GM12892 (cell line): ENCODE measurements at regions not wholly inside any gene's neighbourhood (a gene's known extent, or its start where the extent isn't known, plus 50 kb on each side); places are given as distances from the start of the nearest gene placed in this dataset.
A peak's percentile ranks its signal among the peaks of the same experiment; 100 is the strongest.

Experiments
- DNase-seq: peaks from one replicate; pipeline ENCODE4 v3.0.0; 2011; ENCODE audit not compliant: insufficient read length
- FAIRE-seq: peaks from 2 replicates; lab custom pipeline; 2011; peaks lifted over from hg19 to GRCh38; lab: Jason Lieb, UNC
- POLR2A ChIP-seq: IDR thresholded peaks from 2 replicates; pipeline ENCODE4 v1.6.1; 2011; ENCODE audit warnings: low read depth, low read length, control low read depth
- POLR2AphosphoS5 ChIP-seq: IDR thresholded peaks from 2 replicates; pipeline ENCODE4 v1.6.1; 2011; ENCODE audit warnings: low read depth, low read length, control low read depth
- TAF1 ChIP-seq: IDR thresholded peaks from 2 replicates; pipeline ENCODE4 v1.6.1; 2011; ENCODE audit warnings: low read depth, mild to moderate bottlenecking, control low read depth, low read length, borderline replicate concordance

DNA sequence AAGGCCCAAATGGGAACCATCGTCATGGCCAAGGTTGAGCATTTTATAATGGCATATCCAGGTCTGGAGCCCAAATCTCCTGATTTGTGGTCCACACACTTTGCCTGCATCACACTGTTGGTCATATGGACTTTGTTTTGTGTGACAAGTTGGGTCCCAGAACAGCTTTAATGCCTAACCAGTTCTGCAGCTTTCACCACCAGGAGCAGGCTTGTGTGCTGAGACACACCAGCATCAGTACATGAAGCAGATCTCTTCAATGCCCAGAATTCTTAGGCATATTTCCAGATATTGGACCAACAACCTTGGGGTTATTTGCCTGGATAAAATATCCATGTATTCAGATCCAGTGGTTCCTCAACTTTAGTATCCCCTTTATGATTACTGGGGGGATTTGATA lies 371.3 kb downstream of the FBXW7 start:
- DNase-seq (no peak), FAIRE-seq (no peak)
- TF ChIP-seq TAF1, result no peak
- TF ChIP-seq POLR2A, result no peak
- no peak for TF ChIP-seq POLR2AphosphoS5

DNA sequence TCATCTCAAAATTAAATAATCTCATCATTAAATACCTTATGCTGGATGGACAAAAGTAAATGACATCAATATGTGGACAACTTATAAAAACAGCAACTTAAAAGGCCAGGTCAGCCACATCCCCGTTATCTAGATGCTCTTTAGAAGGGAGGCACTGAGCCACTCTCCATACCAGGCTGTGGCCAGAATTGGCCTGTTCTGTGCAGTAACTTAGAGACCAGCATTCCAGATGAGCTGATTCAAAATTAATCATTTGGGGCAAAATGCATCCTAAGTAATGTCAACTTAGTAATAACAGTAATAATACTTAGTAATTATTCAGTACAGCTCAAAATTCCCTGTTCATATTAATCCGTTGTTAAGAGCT lies 373.6 kb downstream of the FBXW7 start:
- TF ChIP-seq TAF1 (no peak), POLR2AphosphoS5 (no peak), POLR2A (no peak)
- peak; percentile 9 for FAIRE-seq
- DNase-seq, result no peak

DNA sequence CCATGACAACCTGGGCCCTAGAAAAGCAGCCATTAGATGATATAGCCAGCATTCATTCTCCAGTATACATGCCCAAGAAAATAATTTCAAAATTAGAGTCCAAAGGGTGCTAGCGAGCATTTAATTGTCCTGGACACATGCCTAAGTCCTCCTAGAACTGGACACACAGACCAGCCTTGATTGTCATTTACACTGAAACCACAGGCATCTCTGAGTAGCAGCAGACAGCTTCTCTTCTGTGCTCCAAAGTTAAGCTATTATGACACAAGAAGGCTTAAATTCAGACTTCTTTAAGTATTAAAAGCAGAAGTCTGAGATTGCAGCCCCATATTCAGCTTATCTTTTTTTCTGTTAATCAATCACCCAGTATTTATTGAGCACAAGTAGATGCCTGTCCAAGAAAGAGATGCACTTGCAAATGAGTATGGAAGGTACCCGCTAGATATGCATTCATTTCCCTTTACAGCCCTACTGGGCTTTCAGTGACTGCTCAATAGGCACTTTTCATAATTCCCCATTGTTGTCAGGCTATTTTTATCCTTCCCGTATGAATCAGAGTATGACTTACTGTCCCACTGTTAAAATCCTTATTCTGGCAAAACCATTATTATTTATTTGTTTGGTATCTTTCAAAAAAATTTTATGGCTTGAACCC lies 374.1 kb downstream of the FBXW7 start:
- no peak for FAIRE-seq
- TF ChIP-seq POLR2AphosphoS5 (no peak), POLR2A (no peak), TAF1 (no peak)
- no peak for DNase-seq

DNA sequence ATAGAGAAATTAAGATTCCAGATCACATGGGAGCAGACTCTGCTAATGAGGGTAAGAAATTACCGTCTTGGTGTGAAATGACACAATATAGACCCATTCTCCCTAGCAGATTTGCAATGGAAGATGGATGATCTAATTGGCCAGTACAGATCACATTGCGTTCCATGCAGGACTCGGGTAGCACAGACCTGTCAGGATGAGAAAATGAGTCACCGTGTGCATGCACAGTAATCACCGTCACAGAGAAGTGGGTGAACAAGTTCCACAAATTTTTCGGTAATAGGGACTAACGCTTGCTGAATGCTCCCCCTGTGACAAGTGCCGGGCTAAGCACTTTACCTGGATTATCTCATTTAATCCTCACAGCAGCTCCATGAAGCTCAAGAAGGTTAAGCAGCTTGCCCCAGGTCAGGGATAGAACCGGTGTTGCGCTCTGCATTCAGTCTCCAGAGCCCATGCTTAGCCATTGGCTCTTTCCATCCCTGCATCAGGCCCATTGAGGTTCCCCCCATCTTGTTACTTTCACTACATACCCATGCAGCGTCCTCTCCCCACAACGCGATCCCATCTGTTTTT lies 375.6 kb downstream of the FBXW7 start:
- no peak for FAIRE-seq

DNA sequence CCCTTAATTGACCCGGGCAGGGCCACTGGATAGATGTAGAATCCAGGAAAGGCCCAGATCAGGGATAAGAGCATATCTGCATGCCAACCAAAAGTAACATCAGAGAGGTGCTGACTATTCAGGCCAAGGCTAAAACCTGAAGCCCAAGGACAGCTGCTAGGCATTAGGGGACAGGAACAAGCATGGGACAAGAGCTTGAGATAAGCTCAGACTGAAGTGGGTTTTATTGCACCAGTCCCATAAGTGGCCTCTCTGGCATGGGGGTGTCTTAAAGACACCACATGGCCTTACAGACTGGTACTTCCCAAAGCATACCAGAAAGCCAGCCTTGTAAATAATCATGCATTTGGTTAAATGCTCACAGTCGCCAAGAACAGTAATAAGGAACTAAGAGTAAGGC lies 376.1 kb downstream of the FBXW7 start:
- TF ChIP-seq POLR2AphosphoS5, result no peak
- no peak for TF ChIP-seq TAF1
- TF ChIP-seq POLR2A, result no peak
- FAIRE-seq (no peak), DNase-seq (no peak)

More for the DNA sequence above, 375.6 kb downstream of the FBXW7 start:
- no peak for DNase-seq
- TF ChIP-seq TAF1, result no peak
- no peak for TF ChIP-seq POLR2AphosphoS5
- TF ChIP-seq POLR2A, result no peak

DNA sequence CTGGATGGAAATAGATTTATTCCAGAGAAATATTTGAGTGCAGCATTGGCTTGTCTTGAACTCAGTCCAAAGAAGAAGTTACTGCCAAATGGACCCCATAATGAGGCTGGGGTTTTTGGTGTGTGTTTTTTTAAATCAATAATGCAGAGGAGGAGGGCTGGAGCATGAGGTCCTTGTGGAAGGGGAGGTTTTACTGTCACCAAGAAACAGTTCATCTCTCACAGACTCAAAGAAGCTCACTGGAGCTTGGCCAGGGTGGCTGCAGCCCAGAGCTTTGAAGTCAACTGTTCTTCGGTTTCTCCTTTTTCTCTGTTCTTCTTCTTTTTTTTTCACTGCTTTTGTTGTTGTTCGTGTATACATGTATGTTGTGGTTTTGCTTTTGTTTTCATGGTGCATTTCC lies 377.7 kb downstream of the FBXW7 start:
- FAIRE-seq (no peak), DNase-seq (no peak)
- TF ChIP-seq POLR2AphosphoS5, result no peak
- no peak for TF ChIP-seq POLR2A
- no peak for TF ChIP-seq TAF1

DNA sequence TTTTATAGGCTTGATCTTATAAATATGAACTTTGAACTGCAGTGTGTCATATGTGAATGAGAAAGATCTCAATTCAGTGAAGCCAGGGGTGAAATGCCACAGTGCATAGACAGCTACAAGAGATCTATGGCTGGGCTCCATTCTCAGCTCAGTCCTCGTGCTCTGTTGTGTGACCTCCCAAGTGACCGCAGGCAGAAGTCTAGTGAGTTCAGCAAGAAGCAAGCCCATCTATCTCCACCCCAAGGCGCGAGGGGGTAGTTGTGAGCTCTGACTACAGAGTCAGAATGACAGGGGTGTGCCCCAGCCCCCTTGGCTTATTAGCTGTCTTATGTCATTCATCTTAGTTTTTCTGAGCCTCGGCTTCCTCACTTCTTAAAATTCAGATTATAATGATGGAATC lies 378.3 kb downstream of the FBXW7 start:
- TF ChIP-seq POLR2AphosphoS5, result no peak
- DNase-seq (no peak), FAIRE-seq (no peak)

DNA sequence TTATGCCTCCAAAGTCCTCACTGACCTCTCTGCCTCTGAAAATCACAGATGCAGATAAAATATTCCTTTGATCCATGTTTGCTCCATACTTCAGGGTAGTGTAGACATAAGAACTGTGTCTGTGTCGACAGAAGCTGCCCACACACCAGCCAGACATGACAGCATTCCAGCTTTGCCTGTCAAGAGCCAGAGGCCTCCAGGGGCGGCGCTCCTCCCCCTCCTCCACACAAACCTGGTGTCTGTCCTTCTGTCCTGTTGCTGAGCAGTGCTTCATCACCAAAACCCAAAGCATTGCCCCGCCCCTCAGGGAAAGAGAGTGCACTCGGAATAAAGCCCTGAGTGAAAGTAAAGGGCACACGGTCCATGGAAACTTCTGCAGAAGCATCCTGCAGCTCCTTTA lies 379.4 kb downstream of the FBXW7 start:
- TF ChIP-seq POLR2A, result no peak
- no peak for TF ChIP-seq POLR2AphosphoS5
- TF ChIP-seq TAF1, result no peak
- no peak for FAIRE-seq
- no peak for DNase-seq

DNA sequence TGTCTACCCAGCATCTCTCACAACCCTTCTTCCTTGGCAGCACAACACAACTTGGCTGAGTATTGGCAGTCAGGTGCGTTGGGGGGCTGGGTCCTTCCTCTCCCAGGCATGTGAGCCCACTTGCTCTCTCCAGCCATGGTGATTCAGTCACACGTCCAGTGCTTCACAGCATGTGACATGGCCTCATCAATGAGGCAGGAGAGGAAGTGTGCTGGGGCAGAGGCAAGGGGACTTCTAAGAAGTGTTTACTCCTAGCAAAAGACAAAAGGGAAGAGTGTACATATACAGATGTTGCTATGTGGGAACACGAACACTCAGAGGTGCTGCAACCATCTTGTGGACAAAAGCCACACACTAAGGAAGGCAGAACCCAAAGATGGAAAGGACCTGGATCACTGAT lies 380.8 kb downstream of the FBXW7 start:
- no peak for TF ChIP-seq POLR2AphosphoS5
- TF ChIP-seq TAF1, result no peak
- TF ChIP-seq POLR2A, result no peak
- FAIRE-seq (no peak), DNase-seq (no peak)

DNA sequence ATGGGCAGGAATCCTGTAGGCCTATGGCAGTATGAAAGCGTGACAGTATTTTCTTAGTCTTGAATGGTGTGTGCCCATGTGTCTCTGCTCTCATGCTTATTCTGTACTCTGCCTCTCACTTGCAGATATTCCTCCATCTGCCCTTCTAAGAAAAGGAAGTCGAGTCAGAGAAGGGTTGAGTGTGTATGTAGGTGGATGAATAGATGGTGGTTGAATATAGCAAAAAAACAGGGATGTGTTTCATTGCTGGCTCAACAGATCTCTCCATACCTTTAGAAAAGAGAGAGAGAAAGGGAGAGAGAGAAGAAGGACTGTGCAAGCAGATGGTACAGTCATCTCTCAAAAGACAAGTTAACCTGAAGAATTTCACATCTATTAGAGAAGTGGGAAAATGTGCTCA lies 381.5 kb downstream of the FBXW7 start:
- FAIRE-seq (no peak), DNase-seq (no peak)
- no peak for TF ChIP-seq POLR2A
- TF ChIP-seq TAF1, result no peak
- no peak for TF ChIP-seq POLR2AphosphoS5

DNA sequence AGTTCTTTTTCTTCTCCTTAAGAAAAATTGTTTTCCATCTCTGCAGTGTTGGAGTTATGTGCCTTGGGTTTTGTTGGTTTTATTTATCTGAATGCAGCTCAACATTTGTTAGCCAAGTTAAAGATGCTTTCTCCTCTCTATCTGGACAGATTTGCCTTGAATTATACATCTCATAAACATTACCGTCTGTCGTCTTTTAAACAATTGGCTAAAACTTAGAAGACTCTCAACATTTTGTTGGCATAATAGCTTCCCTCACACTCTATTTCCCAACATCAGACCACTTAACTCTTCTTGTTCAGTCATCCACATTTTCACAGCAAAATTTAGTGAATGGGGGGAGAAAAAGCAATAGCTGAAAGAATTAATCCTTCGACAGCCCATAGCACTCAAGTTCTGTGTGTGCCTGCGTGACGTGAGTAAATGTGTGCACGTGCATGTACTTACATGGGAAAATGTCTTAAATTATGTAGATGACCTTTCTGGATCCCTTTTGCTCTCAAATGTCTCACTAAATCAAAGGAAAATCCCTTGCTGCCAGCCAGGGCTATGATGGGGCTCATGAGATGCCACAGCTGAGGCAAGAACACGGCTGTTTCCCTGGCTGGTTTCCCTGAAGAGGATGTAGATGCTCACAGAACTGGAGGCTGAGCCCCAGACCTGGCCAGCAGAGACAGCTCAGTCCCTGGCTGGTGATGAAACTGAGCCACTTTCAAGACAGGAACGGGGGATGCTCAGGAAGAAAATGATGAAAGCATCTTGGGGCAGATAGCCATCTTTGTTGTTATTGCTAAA lies 382.2 kb downstream of the FBXW7 start:
- DNase-seq (no peak), FAIRE-seq (no peak)
- TF ChIP-seq POLR2A, result no peak

DNA sequence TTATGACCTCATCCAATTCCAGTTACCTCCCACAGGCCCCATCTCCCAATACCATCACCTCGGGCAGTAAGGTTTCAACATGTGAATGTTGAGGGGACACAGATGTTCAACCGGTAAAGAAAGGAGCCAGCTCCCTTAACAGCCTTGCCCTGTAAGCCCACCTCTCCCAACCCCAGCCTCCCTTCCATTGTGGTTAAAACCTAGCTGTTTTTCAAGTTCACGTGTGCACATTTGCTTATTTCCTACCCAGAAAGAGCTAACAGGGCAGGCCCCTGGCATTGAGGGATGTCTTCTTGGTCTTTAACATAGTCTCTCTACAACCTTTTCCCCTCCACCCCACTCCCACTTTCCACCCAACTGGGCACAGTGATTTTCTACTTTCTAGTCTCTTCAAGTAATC lies 385.7 kb downstream of the FBXW7 start:
- DNase-seq (no peak), FAIRE-seq (no peak)
- TF ChIP-seq TAF1 (no peak), POLR2A (no peak)
